T47D (cell line): ENCODE measurements at regions not wholly inside any gene's neighbourhood (a gene's known extent, or its start where the extent isn't known, plus 50 kb on each side); places are given as distances from the start of the nearest gene placed in this dataset.

Experiments used
- DNase-seq, 2 experiments: peaks; one replicate each; pipeline versions ENCODE4 v3.0.0 to v3.0.0-alpha.2; 2011 to 2012; ENCODE audit warnings: low read depth in 1 of 2, low spot score in 1 of 2
- JUND ChIP-seq: IDR thresholded peaks from 2 replicates; pipeline ENCODE4 v1.6.1; 2012; ENCODE audit warnings: low read depth
- in situ Hi-C: cut with HindIII; loops from 2 replicates; pipeline ENCODE4 v1.10.0; 2016; ENCODE audit warnings: low sequenced_read_pairs, low pct_unique_long_range_greater_than_20kb

- in situ Hi-C loops = no loop called here
- TF ChIP-seq JUND = no peak
- DNase-seq = no peak
These were observed 95.4 kb downstream of the ZNF621 start for GRCh38 chr3:40620151-40620550.

- in situ Hi-C loops = no loop called here
- TF ChIP-seq JUND = no peak
- DNase-seq = no peak
These were observed 96.5 kb downstream of the ZNF621 start for GRCh38 chr3:40621252-40621651.

GRCh38 chr3:40623567-40623966 is 98.8 kb downstream of the ZNF621 start:
- TF ChIP-seq JUND = no peak
- DNase-seq = no peak
- in situ Hi-C loops = no loop called here

- no peak for DNase-seq
- in situ Hi-C loops = no loop called here
- no peak for TF ChIP-seq JUND
These were observed 99.5 kb downstream of the ZNF621 start for GRCh38 chr3:40624189-40624769.

GRCh38 chr3:40627095-40627494 is 102.3 kb downstream of the ZNF621 start:
- TF ChIP-seq JUND = no peak
- in situ Hi-C loops = no loop called here
- no peak for DNase-seq

- no peak for DNase-seq
- no peak for TF ChIP-seq JUND
- in situ Hi-C loops = no loop called here
These were observed 104.2 kb downstream of the ZNF621 start for GRCh38 chr3:40628984-40629383.

- TF ChIP-seq JUND = no peak
- in situ Hi-C loops = no loop called here
These were observed 106.7 kb downstream of the ZNF621 start for GRCh38 chr3:40631341-40631995.

GRCh38 chr3:40637906-40638305 is 113.1 kb downstream of the ZNF621 start:
- no peak for TF ChIP-seq JUND
- in situ Hi-C loops = no loop called here
- no peak for DNase-seq

More at GRCh38 chr3:40631341-40631995, 106.7 kb downstream of the ZNF621 start:
- peak; percentile 12 to 59 for DNase-seq

GRCh38 chr3:40639006-40639405 is 114.2 kb downstream of the ZNF621 start:
- no peak for TF ChIP-seq JUND
- DNase-seq = no peak
- in situ Hi-C loops = no loop called here

GRCh38 chr3:40642812-40643211 is 118.1 kb downstream of the ZNF621 start:
- no peak for DNase-seq
- in situ Hi-C loops = no loop called here
- no peak for TF ChIP-seq JUND

- in situ Hi-C loops = no loop called here
- TF ChIP-seq JUND = no peak
- DNase-seq = no peak
These were observed 121.1 kb downstream of the ZNF621 start for GRCh38 chr3:40645883-40646282.

GRCh38 chr3:40649346-40649745 is 124.6 kb downstream of the ZNF621 start:
- no peak for DNase-seq
- in situ Hi-C loops = no loop called here
- no peak for TF ChIP-seq JUND

GRCh38 chr3:40652072-40652471 is 127.3 kb downstream of the ZNF621 start:
- in situ Hi-C loops = no loop called here
- no peak for DNase-seq
- no peak for TF ChIP-seq JUND

- DNase-seq = no peak
- TF ChIP-seq JUND = no peak
- in situ Hi-C loops = no loop called here
These were observed 128.2 kb downstream of the ZNF621 start for GRCh38 chr3:40653001-40653400.
